SU-DHL-6 (cell line): ENCODE measurements at regions not wholly inside any gene's neighbourhood (a gene's known extent, or its start where the extent isn't known, plus 50 kb on each side); places are given as distances from the start of the nearest gene placed in this dataset.

Experiments used
- H2AFZ ChIP-seq: fragments of 200-600 bp; sonication (generic); 2 replicates; pipeline ENCODE4 v1.6.1; 2014; ENCODE audit warnings: low read depth, mild to moderate bottlenecking, moderate library complexity, mixed read lengths, antibody characterized with exemption, low read length; ENCODE audit not compliant: severe bottlenecking
- H3F3A ChIP-seq: fragments of 200-600 bp; shearing (Covaris generic); 2 replicates; pipeline ENCODE4 v1.6.0; 2016; ENCODE audit warnings: antibody characterized with exemption, mild to moderate bottlenecking; ENCODE audit not compliant: insufficient read depth
- H3K27ac ChIP-seq: fragments of 200-600 bp; sonication (generic); 2 replicates; pipeline ENCODE4 v1.5.1; 2016; ENCODE audit warnings: low read depth, mild to moderate bottlenecking, low read length, moderate library complexity, mixed read lengths
- H3K27me3 ChIP-seq: fragments of 200-600 bp; sonication (generic), shearing (Covaris generic); 2 replicates; pipeline ENCODE4 v1.6.0; 2014; ENCODE audit warnings: mild to moderate bottlenecking, low read length
- H3K36me3 ChIP-seq: fragments of 200-600 bp; sonication (generic); 2 replicates; pipeline ENCODE4 v1.6.1; 2014; ENCODE audit warnings: mild to moderate bottlenecking, low read length, mixed read lengths
- H3K4me2 ChIP-seq: fragments of 300-600, 200-600 bp; shearing (Covaris generic), sonication (generic); 2 replicates; pipeline ENCODE4 v1.6.0; 2014; ENCODE audit warnings: low read length, low read depth, mild to moderate bottlenecking; ENCODE audit not compliant: poor library complexity, severe bottlenecking
- H3K4me3 ChIP-seq: fragments of 200-600 bp; sonication (generic); 2 replicates; pipeline ENCODE4 v1.5.1; 2014; ENCODE audit warnings: antibody characterized with exemption, low read length, mild to moderate bottlenecking, mixed read lengths; ENCODE audit not compliant: insufficient read depth, poor library complexity, severe bottlenecking
- H3K79me2 ChIP-seq: fragments of 200-600 bp; sonication (generic); 2 replicates; pipeline ENCODE4 v1.6.1; 2014; ENCODE audit warnings: mild to moderate bottlenecking, low read length, moderate library complexity; ENCODE audit not compliant: insufficient read depth
- H3K9ac ChIP-seq: fragments of 200-600 bp; sonication (generic); 2 replicates; pipeline ENCODE4 v1.7.0; 2014; ENCODE audit warnings: mild to moderate bottlenecking, low read length
- H3K9me2 ChIP-seq: fragments of 200-600 bp; sonication (generic); replicated peaks from 2 replicates; pipeline ENCODE4 v1.6.1; 2014; ENCODE audit warnings: low read length; ENCODE audit not compliant: insufficient read depth
- H3K9me3 ChIP-seq: fragments of 200-600 bp; sonication (generic); 2 replicates; pipeline ENCODE4 v1.6.1; 2014; ENCODE audit warnings: low read length, mixed read lengths; ENCODE audit not compliant: insufficient read depth
- H4K20me1 ChIP-seq: fragments of 200-600 bp; sonication (generic); 2 replicates; pipeline ENCODE4 v1.6.1; 2014; ENCODE audit warnings: low read depth, mild to moderate bottlenecking, antibody characterized with exemption, low read length, moderate library complexity, mixed read lengths
- CTCF ChIP-seq: fragments of 200-600 bp; sonication (generic); IDR thresholded peaks from one replicate; pipeline ENCODE4 v1.5.1; 2017; ENCODE audit warnings: antibody characterized with exemption, mild to moderate bottlenecking, low read length, moderate library complexity; ENCODE audit not compliant: insufficient read depth, poor library complexity, severe bottlenecking
- EZH2phosphoT487 ChIP-seq: fragments of 200-600 bp; sonication (generic), shearing (Covaris generic); conservative IDR thresholded peaks from 2 replicates; pipeline ENCODE4 v1.6.1; 2018; ENCODE audit warnings: mild to moderate bottlenecking, antibody characterized with exemption, low read length, moderate library complexity, mixed read lengths

- no peaks in the 10 kb centered on the region for H3F3A ChIP-seq
- H3K27ac ChIP-seq = no peak overlapping the region
- H3K36me3 ChIP-seq = no peaks in the 10 kb centered on the region
- H3K79me2 ChIP-seq = no peaks in the 10 kb centered on the region
- H4K20me1 ChIP-seq = no peaks in the 10 kb centered on the region
- H3K27me3 ChIP-seq = no peaks in the 10 kb centered on the region
- no peak for TF ChIP-seq CTCF
- TF ChIP-seq EZH2phosphoT487 = no peak
- H3K9ac ChIP-seq = no peak overlapping the region
- H3K4me3 ChIP-seq = no peak overlapping the region
- no peak overlapping the region for H2AFZ ChIP-seq
- no peaks in the 10 kb centered on the region for H3K9me3 ChIP-seq
- no peak overlapping the region for H3K4me2 ChIP-seq
- no peaks in the 10 kb centered on the region for H3K9me2 ChIP-seq
Measured at GRCh38 chr5:116970318-116970717, 395.7 kb upstream of the SEMA6A start.

GRCh38 chr5:116964438-116964837, 389.8 kb upstream of the SEMA6A start:
- Histone ChIP-seq H3K27ac (no peak overlapping the region), H4K20me1 (no peaks in the 10 kb centered on the region), H2AFZ (no peak overlapping the region), H3K9me2 (no peaks in the 10 kb centered on the region), H3K4me3 (no peak overlapping the region), H3K9ac (no peak overlapping the region), H3K36me3 (no peaks in the 10 kb centered on the region), H3K27me3 (no peaks in the 10 kb centered on the region; the same call in 1 of the 2 replicates), H3K4me2 (no peak overlapping the region), H3F3A (no peaks in the 10 kb centered on the region), H3K79me2 (no peaks in the 10 kb centered on the region), H3K9me3 (no peaks in the 10 kb centered on the region)
- TF ChIP-seq EZH2phosphoT487 (no peak), CTCF (no peak)

- H3K9me2 ChIP-seq = no peaks in the 10 kb centered on the region
- H3K4me3 ChIP-seq = no peak overlapping the region
- no peaks in the 10 kb centered on the region for H4K20me1 ChIP-seq
- TF ChIP-seq EZH2phosphoT487 = no peak
- no peak for TF ChIP-seq CTCF
- H2AFZ ChIP-seq = no peak overlapping the region
- no peak overlapping the region for H3K27ac ChIP-seq
- H3K27me3 ChIP-seq = no peaks in the 10 kb centered on the region; the same call in 1 of the 2 replicates
- no peaks in the 10 kb centered on the region for H3K9me3 ChIP-seq
- no peaks in the 10 kb centered on the region for H3F3A ChIP-seq
- H3K36me3 ChIP-seq = no peaks in the 10 kb centered on the region
- no peak overlapping the region for H3K4me2 ChIP-seq
- no peaks in the 10 kb centered on the region for H3K79me2 ChIP-seq
- H3K9ac ChIP-seq = no peak overlapping the region
Measured at GRCh38 chr5:116961021-116961420, 386.4 kb upstream of the SEMA6A start.
